RPMI7951 (cell line): ENCODE measurements at regions not wholly inside any gene's neighbourhood (a gene's known extent, or its start where the extent isn't known, plus 50 kb on each side); places are given as distances from the start of the nearest gene placed in this dataset.
"Not testable (repeated sequence)": the region's sequence is repeated elsewhere in the genome, so short reads cannot be mapped to it uniquely, and the experiment has no call there.

ENCODE experiments used
- DNase-seq: peaks from one replicate; pipeline ENCODE4 v3.0.0-alpha.2; 2012; ENCODE audit warnings: low read depth

- DNase-seq = no peak
Observed at GRCh38 chr1:8144323-8144722, 118.2 kb upstream of the ERRFI1 start.

GRCh38 chr1:8142955-8143629 lies 117.0 kb upstream of the ERRFI1 start:
- DNase-seq = peak; percentile 69

- no peak for DNase-seq
Observed at GRCh38 chr1:8139941-8140340, 113.8 kb upstream of the ERRFI1 start.

GRCh38 chr1:8139383-8139782 lies 113.3 kb upstream of the ERRFI1 start:
- DNase-seq = no peak

GRCh38 chr1:8138673-8139072 lies 112.6 kb upstream of the ERRFI1 start:
- no peak for DNase-seq

- peak; percentile 100 for DNase-seq
Observed at GRCh38 chr1:8137481-8138244, 111.6 kb upstream of the ERRFI1 start.

- no peak for DNase-seq
Observed at GRCh38 chr1:8136766-8137165, 110.7 kb upstream of the ERRFI1 start.

GRCh38 chr1:8135250-8135649 lies 109.1 kb upstream of the ERRFI1 start:
- DNase-seq = no peak

- DNase-seq = peak; percentile 87
Observed at GRCh38 chr1:8134546-8135235, 108.6 kb upstream of the ERRFI1 start.

- peak; percentile 93 for DNase-seq
Observed at GRCh38 chr1:8133657-8134430, 107.7 kb upstream of the ERRFI1 start.

- peak; percentile 90 for DNase-seq
Observed at GRCh38 chr1:8133190-8133589, 107.1 kb upstream of the ERRFI1 start.

GRCh38 chr1:8127171-8127641 lies 101.1 kb upstream of the ERRFI1 start:
- DNase-seq = no peak

GRCh38 chr1:8122477-8123407 lies 96.6 kb upstream of the ERRFI1 start:
- DNase-seq = peak; percentile 95

- DNase-seq = peak; percentile 90
Observed at GRCh38 chr1:8122160-8122476, 96.0 kb upstream of the ERRFI1 start.

- peak; percentile 98 for DNase-seq
Observed at GRCh38 chr1:8121261-8122159, 95.4 kb upstream of the ERRFI1 start.

- DNase-seq = peak; percentile 72
Observed at GRCh38 chr1:8120693-8121260, 94.7 kb upstream of the ERRFI1 start.

GRCh38 chr1:8118736-8119135 lies 92.6 kb upstream of the ERRFI1 start:
- not testable (repeated sequence) for DNase-seq

GRCh38 chr1:8118031-8118451 lies 91.9 kb upstream of the ERRFI1 start:
- peak; percentile 16 for DNase-seq

GRCh38 chr1:8116894-8117264 lies 90.8 kb upstream of the ERRFI1 start:
- DNase-seq = peak; percentile 77
